ENCODE measurements at regions not wholly inside any gene's neighbourhood (a gene's known extent, or its start where the extent isn't known, plus 50 kb on each side); places are given as distances from the start of the nearest gene placed in this dataset.
"Not testable (repeated sequence)": the region's sequence is repeated elsewhere in the genome, so short reads cannot be mapped to it uniquely, and the experiment has no call there.

DNA sequence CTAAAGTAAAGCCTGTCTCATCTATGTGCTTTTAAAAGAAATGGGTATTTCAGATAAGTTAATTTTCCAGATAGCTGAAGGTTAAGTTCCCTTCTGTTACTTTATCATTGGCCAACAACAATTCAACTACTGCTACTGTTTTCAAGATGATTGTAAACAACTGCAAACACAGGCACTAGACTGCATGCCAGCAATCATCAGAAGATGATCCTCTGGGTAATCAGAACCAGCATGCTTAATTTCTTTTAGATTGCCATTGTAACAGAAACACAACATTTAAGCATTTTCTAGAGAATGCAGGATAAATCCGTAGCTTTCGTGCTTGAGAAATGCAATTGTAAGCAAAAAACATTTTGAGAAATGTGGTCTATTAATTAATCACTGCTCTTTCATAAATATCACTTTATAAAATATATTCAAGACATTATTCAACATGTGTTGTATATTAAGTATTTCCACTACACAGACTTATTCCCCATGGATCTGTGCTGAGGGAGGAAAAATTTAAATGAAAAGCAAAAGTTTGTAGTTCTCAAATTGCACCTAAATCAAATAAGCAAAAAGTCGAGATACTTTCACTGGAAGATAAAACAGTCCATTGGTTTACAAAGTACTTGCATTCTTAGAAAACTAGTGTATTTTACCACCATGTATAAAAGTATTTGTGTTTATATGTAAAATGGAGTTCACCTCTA, 133.7 kb downstream of the ATL2 start:
- Histone ChIP-seq H3K4me1 (replicated peaks) (peaks cover 36% of the 10 kb centered on the region), H3K36me3 (no peaks in the 10 kb centered on the region), H3K4me3 (no peak overlapping the region), H3K9me3 (replicated peaks) (no peaks in the 10 kb centered on the region), H3K27ac (no peak overlapping the region), H3K27me3 (replicated peaks) (no peaks in the 10 kb centered on the region)
- DNase-seq (ENCODE audit: low read depth in 1 of 2, low spot score in 2 of 2), result no peak

DNA sequence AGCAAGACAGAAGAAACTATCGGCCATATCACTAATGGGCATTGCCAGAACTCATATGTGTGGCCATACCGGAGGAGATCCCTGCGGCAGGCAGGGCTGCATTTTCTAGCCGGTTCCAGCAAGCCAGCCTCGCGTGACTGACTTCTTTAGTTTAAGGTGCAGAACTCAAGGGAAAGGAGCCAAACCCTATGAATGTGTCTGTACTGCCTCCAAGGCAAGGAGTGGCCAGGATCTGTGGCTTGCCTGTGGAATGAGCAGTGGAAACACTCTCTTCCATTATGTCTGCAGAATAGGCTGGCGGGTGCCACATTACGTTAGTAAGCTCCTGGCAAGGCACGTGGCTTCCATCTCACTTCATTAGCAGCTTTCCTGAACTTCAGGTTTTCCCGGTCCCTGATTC, 137.6 kb downstream of the ATL2 start:
- DNase-seq (ENCODE audit: low read depth in 1 of 2, low spot score in 2 of 2), result no peak
- Histone ChIP-seq H3K36me3 (no peaks in the 10 kb centered on the region), H3K4me3 (no peak overlapping the region), H3K9me3 (replicated peaks) (no peaks in the 10 kb centered on the region), H3K27me3 (replicated peaks) (no peaks in the 10 kb centered on the region), H3K4me1 (replicated peaks) (peaks cover 38% of the 10 kb centered on the region), H3K27ac (no peak overlapping the region)

DNA sequence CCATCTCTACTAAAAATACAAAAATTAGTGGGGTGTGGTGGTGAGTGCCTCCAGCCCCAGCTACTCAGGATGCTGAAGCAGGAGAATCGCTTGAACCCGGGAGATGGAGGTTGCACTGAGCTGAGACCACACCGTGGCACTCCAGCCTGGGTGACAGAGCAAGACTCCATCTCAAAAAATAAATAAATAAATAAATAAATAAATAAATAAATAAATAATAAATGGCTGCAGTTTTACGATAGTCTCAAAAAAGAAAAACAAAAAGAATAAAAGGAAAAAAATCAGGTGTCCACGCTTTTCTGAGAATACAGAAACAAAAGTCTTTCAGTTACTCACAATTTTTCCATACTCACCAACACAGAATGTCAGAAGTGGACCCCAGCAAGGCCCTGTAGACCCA, 138.4 kb downstream of the ATL2 start:
- not testable (repeated sequence) for H3K27me3 ChIP-seq (replicated peaks); DNase-seq (ENCODE audit: low read depth in 1 of 2, low spot score in 2 of 2); H3K36me3 ChIP-seq; H3K27ac ChIP-seq; H3K9me3 ChIP-seq (replicated peaks); H3K4me3 ChIP-seq
- peaks cover 44% of the 10 kb centered on the region for H3K4me1 ChIP-seq (replicated peaks)

DNA sequence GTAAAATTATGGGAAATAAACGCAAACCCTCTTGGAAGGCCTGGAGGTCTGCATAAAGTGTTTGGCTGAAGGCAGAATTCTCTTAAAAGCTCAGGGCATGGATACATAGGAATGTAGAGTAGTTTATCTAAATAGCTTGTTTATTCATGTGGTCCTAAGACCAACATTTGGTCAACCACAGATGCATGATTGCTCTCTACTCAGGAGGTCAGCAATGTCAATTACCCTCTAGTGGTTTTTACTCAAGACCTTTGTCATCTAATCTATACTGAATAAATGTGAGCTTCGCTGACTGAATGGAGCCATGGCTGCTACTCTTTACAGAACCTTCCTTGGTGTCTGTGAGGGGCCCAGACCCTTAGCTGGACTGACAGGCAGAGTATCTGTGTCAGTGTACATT, 139.8 kb downstream of the ATL2 start:
- H3K27me3 ChIP-seq (replicated peaks), result no peaks in the 10 kb centered on the region
- peak overlapping the region; percentile 75 for H3K27ac ChIP-seq
- DNase-seq (ENCODE audit: low read depth in 1 of 2, low spot score in 2 of 2), result peak; percentile 51 to 89
- H3K9me3 ChIP-seq (replicated peaks), result no peaks in the 10 kb centered on the region
- H3K4me3 ChIP-seq, result no peak overlapping the region
- peaks cover 51% of the 10 kb centered on the region for H3K4me1 ChIP-seq (replicated peaks)
- H3K36me3 ChIP-seq, result no peaks in the 10 kb centered on the region

DNA sequence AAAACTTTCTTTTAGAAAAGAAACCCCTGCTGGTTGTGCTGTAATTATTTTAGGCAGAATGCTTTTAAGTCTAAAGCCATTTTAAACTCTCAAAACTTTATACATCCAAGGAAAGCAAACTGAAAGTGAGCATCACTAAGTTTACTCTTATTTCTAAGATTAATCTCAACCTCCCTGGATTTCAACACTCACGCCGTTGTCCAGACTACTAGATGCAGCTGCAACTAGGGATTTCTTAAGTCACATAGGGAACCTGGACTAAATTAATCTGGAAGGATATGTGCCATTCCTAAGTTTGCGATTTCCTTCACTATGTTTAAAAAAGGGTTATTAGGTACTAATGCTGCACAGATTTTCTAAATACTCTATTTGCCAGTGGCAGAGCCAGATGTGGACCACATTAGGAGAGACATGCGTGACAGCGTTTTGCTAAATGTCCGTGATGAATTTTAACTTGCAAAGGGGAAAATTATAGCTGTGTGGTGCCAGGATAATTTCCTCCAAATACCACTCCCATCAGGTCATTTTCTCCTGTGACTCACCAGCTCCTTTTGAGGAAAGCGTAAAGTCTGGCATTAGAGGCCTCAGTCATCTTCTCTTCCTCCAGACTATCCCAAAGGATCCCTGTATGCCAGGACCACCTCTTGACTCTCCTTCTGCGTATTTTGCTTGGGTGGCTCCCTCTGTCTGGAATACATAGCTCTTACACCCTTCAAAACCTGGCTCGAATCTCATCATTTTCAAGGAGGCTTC, 143.7 kb downstream of the ATL2 start:
- DNase-seq (ENCODE audit: low read depth in 1 of 2, low spot score in 2 of 2), result peak; percentile 75 to 88
- peaks cover 55% of the 10 kb centered on the region for H3K4me1 ChIP-seq (replicated peaks)
- H3K27me3 ChIP-seq (replicated peaks), result no peaks in the 10 kb centered on the region
- H3K27ac ChIP-seq, result peak overlapping the region; percentile 62
- H3K9me3 ChIP-seq (replicated peaks), result no peaks in the 10 kb centered on the region
- no peaks in the 10 kb centered on the region for H3K36me3 ChIP-seq
- H3K4me3 ChIP-seq, result no peak overlapping the region

DNA sequence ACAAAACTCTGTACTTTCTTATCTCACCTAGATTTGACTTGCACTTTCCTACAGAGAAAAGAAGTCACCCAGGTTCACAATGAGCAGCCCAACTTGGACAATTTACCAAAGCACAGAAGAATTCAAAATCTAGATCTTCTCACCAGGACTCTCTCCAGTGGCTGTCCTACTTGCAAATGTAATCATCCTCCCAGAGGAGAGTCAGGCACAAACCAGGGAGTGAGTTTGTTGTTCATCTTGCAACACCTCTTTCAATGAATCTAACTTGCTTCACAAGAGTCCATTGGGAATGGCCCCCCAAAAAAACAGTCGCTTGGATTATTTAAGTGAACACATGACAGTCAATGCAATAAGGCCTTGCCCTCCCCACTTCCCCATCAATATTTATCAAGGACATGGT, 144.6 kb downstream of the ATL2 start:
- peak overlapping the region; percentile 62; the same call in 1 of the 2 replicates for H3K27ac ChIP-seq
- DNase-seq (ENCODE audit: low read depth in 1 of 2, low spot score in 2 of 2), result no peak
- H3K36me3 ChIP-seq, result no peaks in the 10 kb centered on the region
- peaks cover 45% of the 10 kb centered on the region for H3K4me1 ChIP-seq (replicated peaks)
- no peaks in the 10 kb centered on the region for H3K9me3 ChIP-seq (replicated peaks)
- H3K27me3 ChIP-seq (replicated peaks), result no peaks in the 10 kb centered on the region
- no peak overlapping the region for H3K4me3 ChIP-seq

DNA sequence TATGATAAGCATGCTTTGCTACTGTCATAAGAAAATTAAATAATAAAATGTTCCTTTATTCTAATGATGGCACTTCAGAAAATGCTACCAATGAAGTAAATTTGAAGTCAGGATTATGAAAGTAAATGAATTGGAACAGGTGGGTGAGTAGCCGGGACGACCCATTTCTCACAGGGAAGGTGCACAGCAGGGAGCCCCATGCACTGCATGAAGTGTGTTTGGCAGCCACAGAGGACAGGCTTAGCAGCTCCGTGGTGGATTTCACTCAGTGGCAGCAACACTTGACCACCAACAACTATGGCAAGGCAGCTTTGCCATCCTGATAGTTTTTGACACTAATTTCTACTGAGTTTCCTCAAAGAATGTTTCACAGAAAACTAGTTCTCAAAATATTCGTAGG, 146.3 kb downstream of the ATL2 start:
- H3K36me3 ChIP-seq, result no peaks in the 10 kb centered on the region
- no peak overlapping the region for H3K4me3 ChIP-seq
- H3K9me3 ChIP-seq (replicated peaks), result no peaks in the 10 kb centered on the region
- no peaks in the 10 kb centered on the region for H3K27me3 ChIP-seq (replicated peaks)
- no peak overlapping the region for H3K27ac ChIP-seq
- DNase-seq (ENCODE audit: low read depth in 1 of 2, low spot score in 2 of 2), result no peak
- peaks cover 28% of the 10 kb centered on the region for H3K4me1 ChIP-seq (replicated peaks)

DNA sequence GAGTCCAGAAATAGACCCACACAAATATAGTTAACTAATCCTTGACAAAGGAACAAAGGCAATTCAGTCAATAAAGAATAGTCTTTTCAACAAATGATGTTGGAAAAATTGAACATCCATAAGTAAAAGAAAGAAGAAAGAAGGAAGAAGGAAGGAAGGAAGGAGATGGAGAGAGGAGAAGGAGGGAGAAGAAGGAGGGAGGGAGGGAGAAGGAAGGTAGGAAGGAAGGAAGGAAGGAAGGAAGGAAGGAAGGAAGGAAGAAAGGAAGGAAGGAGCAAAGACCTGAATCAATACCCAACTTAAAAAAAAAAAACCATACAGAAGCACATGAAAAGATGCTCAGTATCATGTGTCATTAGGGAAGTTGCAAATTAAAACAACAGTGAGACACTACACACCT, 148.3 kb downstream of the ATL2 start:
- Histone ChIP-seq H3K4me1 (replicated peaks) (peaks cover 19% of the 10 kb centered on the region), H3K27me3 (replicated peaks) (no peaks in the 10 kb centered on the region), H3K4me3 (no peak overlapping the region), H3K36me3 (no peaks in the 10 kb centered on the region), H3K27ac (no peak overlapping the region), H3K9me3 (replicated peaks) (no peaks in the 10 kb centered on the region)
- DNase-seq (ENCODE audit: low read depth in 1 of 2, low spot score in 2 of 2), result no peak

DNA sequence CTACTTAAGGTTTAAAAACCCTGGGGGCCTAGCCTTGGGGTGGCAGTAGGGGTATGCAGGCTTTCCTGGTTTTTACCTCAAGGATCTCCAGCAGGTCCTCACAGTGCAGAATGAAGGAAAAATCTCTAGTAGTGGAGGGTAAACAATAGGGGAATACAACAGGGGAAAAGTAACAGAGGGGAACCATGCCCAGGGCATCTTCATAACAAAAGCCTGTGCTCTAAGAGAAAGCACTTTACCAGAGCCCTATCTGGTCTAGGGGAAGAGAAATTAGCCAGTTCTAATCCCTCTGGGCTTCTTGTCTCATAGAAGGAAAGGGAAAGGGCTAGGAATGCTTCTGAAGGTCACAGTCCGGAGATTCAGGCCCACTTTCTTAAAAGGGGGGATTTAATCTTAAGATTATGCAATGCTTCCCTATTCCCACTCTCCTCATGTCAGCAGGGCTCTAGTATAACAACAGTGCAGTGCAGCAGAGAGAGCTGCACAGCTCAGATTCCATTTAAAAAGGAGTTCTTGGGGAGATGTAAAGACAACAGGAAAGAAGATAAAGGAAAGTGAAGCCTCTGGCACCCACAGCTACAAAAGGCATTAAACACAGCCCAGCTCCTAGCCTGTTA, 149.0 kb upstream of the CYP1B1 start:
- no peaks in the 10 kb centered on the region for H3K4me1 ChIP-seq (replicated peaks)
- no peaks in the 10 kb centered on the region for H3K9me3 ChIP-seq (replicated peaks)
- no peaks in the 10 kb centered on the region for H3K36me3 ChIP-seq
- H3K27me3 ChIP-seq (replicated peaks), result no peaks in the 10 kb centered on the region
- no peak for DNase-seq (ENCODE audit: low read depth in 1 of 2, low spot score in 2 of 2)
- H3K4me3 ChIP-seq, result no peak overlapping the region
- no peak overlapping the region for H3K27ac ChIP-seq

DNA sequence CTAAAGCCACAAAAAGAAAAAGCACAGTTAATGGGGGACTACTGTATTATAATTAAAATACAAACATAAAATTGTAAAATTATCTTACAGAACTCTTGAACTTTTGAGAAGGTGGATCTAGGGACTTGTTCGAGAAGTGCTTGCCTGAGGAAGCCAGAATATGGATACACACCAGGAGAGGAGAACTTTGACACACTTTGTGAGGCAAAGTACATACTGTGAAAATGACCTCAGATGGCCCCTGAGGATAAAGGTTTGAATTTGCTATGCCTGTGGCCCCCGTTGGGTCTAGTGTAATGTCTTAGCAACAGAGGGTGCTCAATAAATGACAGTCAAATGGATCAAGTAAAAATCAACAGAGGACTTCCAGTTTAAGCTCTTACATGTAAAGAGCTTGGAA, 148.2 kb upstream of the CYP1B1 start:
- DNase-seq (ENCODE audit: low read depth in 1 of 2, low spot score in 2 of 2), result no peak
- Histone ChIP-seq H3K36me3 (no peaks in the 10 kb centered on the region), H3K27me3 (replicated peaks) (no peaks in the 10 kb centered on the region), H3K4me1 (replicated peaks) (no peaks in the 10 kb centered on the region), H3K9me3 (replicated peaks) (no peaks in the 10 kb centered on the region), H3K4me3 (no peak overlapping the region), H3K27ac (no peak overlapping the region)

DNA sequence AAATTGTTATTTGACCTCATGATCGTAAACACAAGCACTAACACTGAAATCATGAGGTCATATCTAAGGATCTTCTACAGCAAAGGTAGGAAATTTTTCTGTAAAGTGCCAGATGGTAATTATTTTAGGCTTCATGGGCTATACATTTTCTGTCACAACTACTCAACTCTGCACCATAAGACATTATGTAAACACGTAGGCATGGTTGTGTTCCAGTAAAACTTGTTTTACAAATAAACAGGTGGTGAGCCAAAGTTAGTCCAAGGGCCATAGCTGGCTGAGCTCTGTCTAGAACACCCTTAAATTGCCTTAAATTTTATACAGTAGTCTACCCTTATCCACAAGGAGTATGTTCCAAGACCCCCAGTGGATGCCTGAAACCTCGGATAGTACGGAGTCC, 147.3 kb upstream of the CYP1B1 start:
- Histone ChIP-seq H3K36me3 (no peaks in the 10 kb centered on the region), H3K4me1 (replicated peaks) (no peaks in the 10 kb centered on the region), H3K27me3 (replicated peaks) (no peaks in the 10 kb centered on the region), H3K27ac (no peak overlapping the region), H3K9me3 (replicated peaks) (no peaks in the 10 kb centered on the region), H3K4me3 (no peak overlapping the region)
- DNase-seq (ENCODE audit: low read depth in 1 of 2, low spot score in 2 of 2), result no peak

DNA sequence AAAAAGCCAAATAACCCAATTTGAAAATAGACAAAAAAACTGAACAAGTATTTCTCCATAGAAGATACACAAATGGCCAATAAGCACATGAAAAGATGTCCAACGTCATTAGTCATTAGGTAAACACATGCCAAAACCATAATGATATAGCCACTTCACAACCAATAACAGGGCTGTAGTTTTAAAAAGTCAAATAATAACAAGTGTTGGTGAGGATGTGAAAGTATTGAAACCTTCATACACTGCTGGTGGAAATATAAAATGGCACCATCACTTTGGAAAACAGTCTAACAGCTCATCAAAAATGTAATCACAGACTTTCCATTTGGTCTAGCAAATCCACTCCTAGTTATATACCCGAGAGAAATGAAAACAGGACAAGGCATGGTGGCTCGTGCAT, 144.2 kb upstream of the CYP1B1 start:
- Histone ChIP-seq H3K4me3 (no peak overlapping the region), H3K27ac (no peak overlapping the region), H3K36me3 (no peaks in the 10 kb centered on the region), H3K27me3 (replicated peaks) (no peaks in the 10 kb centered on the region), H3K4me1 (replicated peaks) (0 out of 2 replicates have a peak, but pooled peaks cover 3% of the 10 kb centered on the region), H3K9me3 (replicated peaks) (no peaks in the 10 kb centered on the region)
- no peak for DNase-seq (ENCODE audit: low read depth in 1 of 2, low spot score in 2 of 2)

DNA sequence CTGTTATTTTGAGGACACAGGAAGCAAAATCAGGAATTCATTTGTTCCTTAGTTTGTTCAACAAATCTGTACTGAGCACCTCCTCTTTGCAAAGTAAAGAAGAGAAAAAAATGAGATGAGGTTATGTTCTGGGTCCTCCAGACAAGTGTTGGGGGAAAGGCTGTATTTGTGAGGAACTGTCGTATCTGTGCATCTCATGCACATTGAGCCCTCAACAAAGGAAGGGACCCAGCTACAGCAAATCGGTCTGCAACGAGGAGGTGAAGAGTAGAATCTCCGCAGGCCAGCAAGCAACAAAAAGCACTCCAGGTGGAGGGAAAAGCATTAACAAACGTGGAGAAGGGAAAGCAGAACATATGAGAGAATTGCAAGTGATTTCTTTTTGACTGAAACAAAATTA, 143.0 kb upstream of the CYP1B1 start:
- Histone ChIP-seq H3K36me3 (no peaks in the 10 kb centered on the region), H3K4me3 (no peak overlapping the region), H3K4me1 (replicated peaks) (0 out of 2 replicates have a peak, but pooled peaks cover 3% of the 10 kb centered on the region), H3K9me3 (replicated peaks) (no peaks in the 10 kb centered on the region), H3K27ac (no peak overlapping the region), H3K27me3 (replicated peaks) (no peaks in the 10 kb centered on the region)
- DNase-seq (ENCODE audit: low read depth in 1 of 2, low spot score in 2 of 2), result no peak

DNA sequence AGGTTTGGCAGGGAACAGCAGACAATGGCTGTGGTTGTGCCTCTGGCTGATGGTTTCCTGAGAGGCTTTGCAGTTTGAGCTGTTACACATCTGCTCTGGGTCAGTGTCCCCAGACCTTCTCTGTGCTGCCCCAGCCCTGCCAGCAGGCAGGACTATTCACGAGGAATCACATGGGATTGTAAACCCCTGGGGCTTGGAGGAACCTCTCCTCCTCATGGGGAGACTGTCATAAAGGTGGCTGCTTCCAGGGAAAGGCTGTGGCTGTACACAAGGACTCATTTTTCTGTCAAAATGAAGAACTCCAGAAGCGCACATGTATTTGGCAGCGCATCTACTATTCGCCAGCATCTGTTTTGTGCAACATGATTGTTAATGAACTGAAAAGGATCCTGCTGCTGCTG, 142.6 kb upstream of the CYP1B1 start:
- H3K27ac ChIP-seq, result no peak overlapping the region
- no peak overlapping the region for H3K4me3 ChIP-seq
- H3K4me1 ChIP-seq (replicated peaks), result 0 out of 2 replicates have a peak, but pooled peaks cover 3% of the 10 kb centered on the region
- DNase-seq (ENCODE audit: low read depth in 1 of 2, low spot score in 2 of 2), result no peak
- no peaks in the 10 kb centered on the region for H3K36me3 ChIP-seq
- no peaks in the 10 kb centered on the region for H3K27me3 ChIP-seq (replicated peaks)
- no peaks in the 10 kb centered on the region for H3K9me3 ChIP-seq (replicated peaks)
